Colonic mucosa (tissue), 4 donors: ENCODE measurements at regions not wholly inside any gene's neighbourhood (a gene's known extent, or its start where the extent isn't known, plus 50 kb on each side); places are given as distances from the start of the nearest gene placed in this dataset.

Experiments
- DNase-seq: peaks from one replicate; pipeline ENCODE4 v3.0.0-alpha.2; 2020
- H3K27ac ChIP-seq: fragments of 200-600 bp; one replicate; pipeline ENCODE4 v1.8.0; 2021
- H3K27me3 ChIP-seq: fragments of 200-600 bp; one replicate; pipeline ENCODE4 v1.8.0; 2021
- H3K36me3 ChIP-seq: fragments of 200-600 bp; one replicate; pipeline ENCODE4 v1.8.0; 2021
- H3K4me1 ChIP-seq: fragments of 200-600 bp; one replicate; pipeline ENCODE4 v1.8.0; 2021; ENCODE audit warnings: mild to moderate bottlenecking
- H3K4me3 ChIP-seq: fragments of 200-600 bp; one replicate; pipeline ENCODE4 v1.8.0; 2021
- H3K9ac ChIP-seq, 2 donors: one replicate each; pipeline ENCODE4 v1.7.0; 2013; ENCODE audit warnings: control low read depth in 2 of 2, low read depth in 2 of 2, low read length in 2 of 2
- H3K9me3 ChIP-seq: fragments of 200-600 bp; one replicate; pipeline ENCODE4 v1.8.0; 2021
- CTCF ChIP-seq: fragments of 200-600 bp; IDR thresholded peaks from one replicate; pipeline ENCODE4 v1.8.0; 2022; ENCODE audit warnings: antibody characterized with exemption, mild to moderate bottlenecking
- intact Hi-C: fragments of 100-400 bp; cut with DNase I; formaldehyde crosslinking; loops from one replicate; pipeline ENCODE4 v1.14.1; 2022
- donor health status: healthy.
- donor health status: DM: no; HTN: no; CAD: no.
- donor health status: DM: no; HTN: no; CAD: no.

- no peak overlapping the region for H3K27ac ChIP-seq
- intact Hi-C loops: loop anchor here (5.0 kb wide), 1 partner anchor 266 kb away; no protein-coding TSS in a partner anchor
- peaks cover 6% of the 10 kb centered on the region for H3K27me3 ChIP-seq
- TF ChIP-seq CTCF: no peak
- peaks cover 4% of the 10 kb centered on the region for H3K4me1 ChIP-seq
- H3K9ac ChIP-seq: no peak overlapping the region
- H3K4me3 ChIP-seq: no peak overlapping the region
- H3K36me3 ChIP-seq: no peaks in the 10 kb centered on the region
- DNase-seq: no peak
- no peaks in the 10 kb centered on the region for H3K9me3 ChIP-seq
These were observed 71.5 kb upstream of the FBRSL1 start for GRCh38 chr12:132418393-132418925.

DNA sequence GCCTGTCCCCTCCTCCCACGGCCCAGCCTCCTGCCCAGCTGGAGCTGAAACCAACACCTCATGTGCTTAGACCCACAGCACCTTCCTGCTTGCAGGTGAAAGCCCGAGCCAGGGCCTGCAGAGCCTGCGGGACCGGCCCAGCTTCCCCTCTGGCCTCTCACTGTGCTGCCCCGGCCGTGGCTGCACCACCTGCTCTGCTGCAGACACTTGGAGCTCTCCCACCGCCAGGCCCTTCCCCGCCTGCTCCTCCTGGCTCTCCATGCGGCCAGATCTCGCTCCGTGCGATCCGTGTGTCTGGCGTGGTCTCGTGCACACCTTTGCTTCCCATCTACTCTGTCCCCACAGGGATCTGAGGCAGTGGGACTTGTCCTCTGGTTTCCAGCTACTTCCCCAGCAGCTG lies 72.2 kb upstream of the FBRSL1 start:
- intact Hi-C loops: loop anchor here (5.0 kb wide), 1 partner anchor 265 kb away; no protein-coding TSS in a partner anchor

GRCh38 chr12:132416827-132417226 lies 73.1 kb upstream of the FBRSL1 start:
- Histone ChIP-seq H3K36me3 (no peaks in the 10 kb centered on the region), H3K9me3 (no peaks in the 10 kb centered on the region), H3K4me1 (peaks cover 4% of the 10 kb centered on the region), H3K4me3 (no peak overlapping the region), H3K9ac (no peak overlapping the region), H3K27me3 (peaks cover 6% of the 10 kb centered on the region), H3K27ac (no peak overlapping the region)
- TF ChIP-seq CTCF: no peak
- DNase-seq: no peak
- intact Hi-C loops: loop anchor here (5.0 kb wide), 1 partner anchor 265 kb away; no protein-coding TSS in a partner anchor

More for the DNA sequence above, 72.2 kb upstream of the FBRSL1 start:
- H3K27me3 ChIP-seq: peaks cover 6% of the 10 kb centered on the region
- H3K4me1 ChIP-seq: peaks cover 4% of the 10 kb centered on the region
- H3K36me3 ChIP-seq: no peaks in the 10 kb centered on the region
- TF ChIP-seq CTCF: no peak
- no peak overlapping the region for H3K27ac ChIP-seq
- H3K9me3 ChIP-seq: no peaks in the 10 kb centered on the region
- no peak for DNase-seq
- no peak overlapping the region for H3K4me3 ChIP-seq
- H3K9ac ChIP-seq: no peak overlapping the region

GRCh38 chr12:132416121-132416673 lies 73.8 kb upstream of the FBRSL1 start:
- intact Hi-C loops: loop anchor here (5.0 kb wide), 1 partner anchor 264 kb away; no protein-coding TSS in a partner anchor
- Histone ChIP-seq H3K4me3 (no peak overlapping the region), H3K27ac (no peak overlapping the region), H3K9ac (no peak overlapping the region), H3K9me3 (no peaks in the 10 kb centered on the region), H3K36me3 (no peaks in the 10 kb centered on the region), H3K4me1 (peaks cover 4% of the 10 kb centered on the region), H3K27me3 (peaks cover 6% of the 10 kb centered on the region)
- DNase-seq: no peak
- TF ChIP-seq CTCF: no peak

DNA sequence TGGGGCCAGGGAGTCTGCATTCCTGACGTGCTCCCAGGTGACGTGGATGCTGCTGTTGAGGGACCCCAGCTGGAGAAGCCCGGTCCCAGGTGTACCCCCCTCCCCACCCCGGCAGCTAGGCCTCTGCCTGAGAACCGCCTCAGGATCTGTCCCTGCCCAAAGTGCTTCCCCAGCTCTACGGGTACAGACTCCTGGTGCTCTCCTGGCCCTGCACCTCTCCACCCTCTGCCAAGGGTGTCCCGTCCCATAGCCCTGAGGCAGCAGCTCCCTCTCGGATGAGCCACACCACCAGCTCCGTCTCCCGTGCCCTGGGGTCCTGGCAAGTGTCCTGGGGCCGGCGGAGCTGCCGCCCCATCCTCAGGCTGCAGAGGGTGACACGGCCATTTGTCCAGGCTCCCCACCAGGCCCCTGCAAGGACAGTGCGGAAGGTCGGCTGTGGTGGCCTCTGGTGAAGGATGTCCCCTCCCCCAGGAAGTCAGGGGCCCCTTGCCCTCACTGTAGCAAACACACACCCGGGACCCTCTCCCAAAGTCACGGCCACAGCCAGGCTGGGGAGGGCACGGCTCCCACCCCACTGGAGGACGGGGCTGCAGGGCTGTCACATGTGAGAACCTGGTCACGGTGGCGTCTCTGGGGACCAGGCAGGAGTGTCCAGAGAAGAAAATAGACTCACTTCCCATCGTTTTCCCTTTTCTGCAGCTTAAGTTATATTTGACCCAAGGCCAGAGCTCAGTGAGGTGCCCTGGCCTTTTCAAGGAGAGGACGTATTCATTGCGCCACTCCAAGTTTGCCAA lies 74.4 kb upstream of the FBRSL1 start:
- H3K9me3 ChIP-seq: no peaks in the 10 kb centered on the region
- no peak overlapping the region for H3K27ac ChIP-seq
- no peaks in the 10 kb centered on the region for H3K36me3 ChIP-seq
- peaks cover 4% of the 10 kb centered on the region for H3K4me1 ChIP-seq
- no peak overlapping the region for H3K9ac ChIP-seq
- intact Hi-C loops: loop anchor here (2.0 to 5.0 kb wide), 3 partner anchors 107 to 263 kb away; no protein-coding TSS in a partner anchor
- TF ChIP-seq CTCF: no peak
- H3K27me3 ChIP-seq: peaks cover 6% of the 10 kb centered on the region
- H3K4me3 ChIP-seq: no peak overlapping the region
- DNase-seq: no peak
